Cardiac fibroblast (primary cell): ENCODE measurements at regions not wholly inside any gene's neighbourhood (a gene's known extent, or its start where the extent isn't known, plus 50 kb on each side); places are given as distances from the start of the nearest gene placed in this dataset.
A peak's percentile ranks its signal among the peaks of the same experiment; 100 is the strongest.

ENCODE experiments used
- DNase-seq, 2 donors: peaks; one replicate each; pipeline versions ENCODE4 v3.0.0 to v3.0.0-alpha.2; 2010; ENCODE audit warnings: low read depth in 2 of 2
- H3K4me3 ChIP-seq, 2 donors: replicated peaks in 1 of 2; 1 replicate in 1 of 2; 2 replicates in 1 of 2; pipeline ENCODE4 v1.5.1; 2011; ENCODE audit warnings: low read depth in 2 of 2, low read length in 2 of 2, mild to moderate bottlenecking in 2 of 2, moderate library complexity in 1 of 2
- TF ChIP-seq, protein P1 (sequence below): IDR thresholded peaks from one replicate; pipeline ENCODE4 v1.5.1; 2011; ENCODE audit warnings: low read depth, mild to moderate bottlenecking, low read length, inconsistent platforms

DNA sequence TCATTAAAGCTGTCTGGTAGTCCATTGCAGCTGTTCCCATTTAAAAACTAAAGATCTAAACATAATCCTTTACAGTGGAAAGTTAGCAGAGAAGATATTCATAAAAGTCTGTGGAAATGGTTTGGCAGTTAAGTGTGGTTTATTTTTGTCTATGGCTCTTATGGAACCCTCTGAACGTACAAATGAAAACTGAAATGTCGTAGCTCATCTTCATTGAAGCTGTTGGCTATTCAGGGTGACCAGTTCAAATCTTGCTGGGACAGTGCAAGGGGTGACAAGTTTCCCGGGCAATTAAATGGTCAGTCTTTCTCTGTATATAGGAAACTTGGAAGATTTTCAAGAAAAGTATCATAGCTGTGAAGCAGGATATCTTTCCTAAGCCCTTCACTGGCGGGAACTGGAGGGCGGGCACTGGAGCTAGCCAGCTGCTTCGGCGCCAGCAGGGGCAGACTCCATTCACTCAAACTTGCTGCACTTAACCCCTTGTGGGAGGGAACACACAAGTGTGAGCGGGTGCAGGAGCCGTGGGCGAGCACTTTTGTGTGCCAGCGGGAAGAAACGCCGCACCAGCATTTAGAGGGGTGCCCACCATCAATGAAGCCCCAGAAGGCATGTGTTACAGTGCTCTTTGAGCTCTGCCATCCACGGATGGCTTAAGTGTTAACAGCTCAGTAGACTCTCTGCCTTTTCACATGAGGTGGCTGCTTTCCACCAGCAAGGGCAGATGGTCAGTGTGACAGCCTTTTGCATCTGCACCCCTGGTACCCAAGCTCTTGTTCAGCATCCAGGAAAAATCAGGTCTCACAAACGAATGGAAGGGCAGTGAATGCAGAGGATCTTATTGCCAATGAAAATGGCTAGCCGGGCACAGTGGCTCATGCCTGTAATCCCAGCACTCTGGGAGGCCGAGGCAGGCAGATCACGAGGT is 232.1 kb upstream of the KAZN start:
- TF ChIP-seq, protein P1, sequence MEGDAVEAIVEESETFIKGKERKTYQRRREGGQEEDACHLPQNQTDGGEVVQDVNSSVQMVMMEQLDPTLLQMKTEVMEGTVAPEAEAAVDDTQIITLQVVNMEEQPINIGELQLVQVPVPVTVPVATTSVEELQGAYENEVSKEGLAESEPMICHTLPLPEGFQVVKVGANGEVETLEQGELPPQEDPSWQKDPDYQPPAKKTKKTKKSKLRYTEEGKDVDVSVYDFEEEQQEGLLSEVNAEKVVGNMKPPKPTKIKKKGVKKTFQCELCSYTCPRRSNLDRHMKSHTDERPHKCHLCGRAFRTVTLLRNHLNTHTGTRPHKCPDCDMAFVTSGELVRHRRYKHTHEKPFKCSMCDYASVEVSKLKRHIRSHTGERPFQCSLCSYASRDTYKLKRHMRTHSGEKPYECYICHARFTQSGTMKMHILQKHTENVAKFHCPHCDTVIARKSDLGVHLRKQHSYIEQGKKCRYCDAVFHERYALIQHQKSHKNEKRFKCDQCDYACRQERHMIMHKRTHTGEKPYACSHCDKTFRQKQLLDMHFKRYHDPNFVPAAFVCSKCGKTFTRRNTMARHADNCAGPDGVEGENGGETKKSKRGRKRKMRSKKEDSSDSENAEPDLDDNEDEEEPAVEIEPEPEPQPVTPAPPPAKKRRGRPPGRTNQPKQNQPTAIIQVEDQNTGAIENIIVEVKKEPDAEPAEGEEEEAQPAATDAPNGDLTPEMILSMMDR: no peak
- DNase-seq: peak in 1 of 2 donors; percentile 81

DNA sequence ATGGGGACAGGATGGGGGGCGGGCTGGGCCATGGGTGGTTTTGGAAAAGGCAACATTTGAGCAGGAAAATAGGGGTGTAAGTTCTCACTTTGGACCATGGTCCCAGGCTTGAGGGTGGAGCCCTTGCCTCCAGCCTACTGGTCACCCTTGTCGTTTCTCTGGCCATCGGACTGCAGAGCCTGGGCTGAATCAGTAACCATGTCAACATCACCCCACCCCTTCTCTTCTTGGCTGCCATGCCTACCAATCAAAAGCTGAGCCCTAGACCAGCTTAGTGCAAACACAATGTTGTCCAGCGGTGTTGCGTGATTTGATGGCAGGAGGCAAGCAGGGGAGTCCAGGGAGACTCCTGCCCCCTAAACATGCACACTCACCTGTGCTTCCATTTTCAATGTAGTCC is 231.0 kb upstream of the KAZN start:
- DNase-seq: no peak
- no peak overlapping the region for H3K4me3 ChIP-seq
- TF ChIP-seq, protein P1: no peak

More for the DNA sequence above, 232.1 kb upstream of the KAZN start:
- H3K4me3 ChIP-seq: no peak overlapping the region

DNA sequence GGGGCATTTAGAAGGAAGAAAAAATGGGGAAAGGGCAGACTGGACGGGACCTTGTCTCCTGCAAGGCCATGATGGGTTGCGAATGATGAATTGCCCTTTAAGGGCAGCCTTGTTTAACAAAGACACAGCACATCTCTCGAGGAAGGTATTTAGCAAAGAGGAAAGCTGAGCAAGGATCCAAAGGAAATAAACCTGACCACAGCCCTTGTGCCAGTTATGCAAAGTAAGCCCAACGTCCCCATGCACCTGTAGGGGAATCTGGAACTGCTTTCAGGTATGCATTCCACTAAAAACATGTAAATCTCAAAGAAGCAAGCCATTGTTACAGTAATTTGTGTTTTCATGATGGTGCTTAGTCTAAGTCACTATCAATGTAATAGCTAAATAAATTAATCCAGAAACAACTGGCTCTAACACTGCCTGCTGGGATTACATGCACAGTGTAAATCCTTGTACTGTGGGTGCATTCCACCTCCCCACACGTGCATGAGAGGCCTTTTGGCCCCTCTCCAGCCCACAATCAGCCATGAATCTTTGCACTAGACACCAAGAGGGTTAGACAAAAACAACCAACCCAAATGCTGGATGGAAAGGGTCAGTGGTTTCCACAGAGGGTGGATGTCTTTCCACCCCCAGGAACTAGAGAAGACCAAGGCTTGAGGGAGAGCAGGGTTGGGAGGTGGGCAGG is 228.8 kb upstream of the KAZN start:
- DNase-seq: no peak

GRCh38 chr1:14371771-14372497 is 226.6 kb upstream of the KAZN start:
- TF ChIP-seq, protein P1: no peak
- H3K4me3 ChIP-seq: no peak overlapping the region
- no peak for DNase-seq

More for the DNA sequence above, 228.8 kb upstream of the KAZN start:
- TF ChIP-seq, protein P1: no peak
- no peak overlapping the region for H3K4me3 ChIP-seq

DNA sequence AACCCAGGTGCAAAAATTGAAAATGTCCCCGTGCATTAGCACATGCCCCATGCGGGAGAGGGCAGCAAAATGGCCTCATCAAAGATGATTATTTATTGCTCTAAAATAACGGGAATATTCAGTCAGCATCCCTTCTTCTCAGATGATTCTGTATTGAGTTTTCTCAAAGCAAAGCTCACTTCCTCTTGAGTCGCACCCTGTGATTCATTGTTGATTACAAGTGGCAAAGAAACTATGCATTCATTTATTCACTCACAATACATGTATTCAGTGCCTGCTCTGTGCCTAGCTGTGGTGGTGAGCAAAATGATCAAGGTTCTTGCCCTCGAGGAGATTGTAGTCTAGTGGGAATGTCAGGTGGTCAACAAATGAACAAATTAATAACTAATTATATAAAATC is 226.0 kb upstream of the KAZN start:
- TF ChIP-seq, protein P1: no peak
- H3K4me3 ChIP-seq: no peak overlapping the region
- no peak for DNase-seq

GRCh38 chr1:14373081-14373758 is 225.3 kb upstream of the KAZN start:
- no peak for DNase-seq
- TF ChIP-seq, protein P1: no peak
- no peak overlapping the region for H3K4me3 ChIP-seq
